GM21381 (cell line): ENCODE measurements at regions not wholly inside any gene's neighbourhood (a gene's known extent, or its start where the extent isn't known, plus 50 kb on each side); places are given as distances from the start of the nearest gene placed in this dataset.
"Not testable (repeated sequence)": the region's sequence is repeated elsewhere in the genome, so short reads cannot be mapped to it uniquely, and the experiment has no call there.

Source experiments
- ATAC-seq: cut with Tn5 transposase; IDR thresholded peaks from one replicate; pipeline ENCODE4 v1.9.1; 2021; ENCODE audit warnings: mild to moderate bottlenecking, moderate library complexity; ENCODE audit not compliant: unreplicated experiment

DNA sequence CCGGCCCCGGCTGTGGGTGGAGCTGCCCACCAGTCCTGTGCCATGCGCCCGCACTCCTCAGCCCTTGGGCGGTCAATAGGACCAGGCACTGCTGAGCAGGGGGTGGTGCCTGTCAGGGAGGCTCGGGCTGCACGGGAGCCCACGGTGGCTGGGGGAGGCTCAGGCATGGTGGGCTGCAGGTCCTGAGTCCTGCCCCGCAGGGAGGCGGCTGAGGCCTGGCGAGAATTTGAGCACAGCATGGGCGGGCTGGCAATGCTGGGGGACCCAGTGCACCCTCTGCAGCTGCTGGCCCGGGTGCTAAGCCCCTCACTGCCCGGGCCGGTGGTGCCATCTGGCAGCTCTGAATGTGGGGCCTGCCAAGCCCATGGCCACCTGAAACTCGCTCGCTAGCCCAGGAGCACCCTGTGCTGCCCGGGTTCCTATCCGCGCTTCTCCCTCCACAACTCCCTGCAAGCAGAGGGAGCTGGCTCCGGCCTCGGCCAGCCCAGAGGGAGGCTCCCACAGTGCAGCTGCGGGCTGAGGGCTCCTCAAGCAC is 1371.1 kb downstream of the FSCB start:
- no peak for ATAC-seq

DNA sequence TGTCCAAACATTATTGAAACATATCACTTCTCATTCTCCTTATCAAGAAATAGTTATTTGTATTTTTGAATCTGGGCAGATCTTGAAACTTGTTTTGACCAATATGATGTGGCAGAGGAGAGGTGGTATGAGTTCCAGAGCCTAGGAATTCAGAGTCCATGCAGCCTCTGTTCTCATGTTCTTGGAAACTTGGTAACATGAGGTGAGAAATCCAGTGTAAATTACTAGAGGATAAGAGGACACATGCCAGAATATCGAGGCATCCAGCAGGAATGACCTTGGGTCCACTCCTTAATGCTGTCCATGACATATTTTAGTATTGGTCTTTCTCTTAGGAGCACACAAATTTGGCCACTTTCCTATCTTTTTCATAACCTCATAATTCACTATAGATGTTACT is 1374.6 kb downstream of the FSCB start:
- no peak for ATAC-seq

GRCh38 chr14:43128429-43128828 is 1378.7 kb downstream of the FSCB start:
- ATAC-seq: not testable (repeated sequence)

DNA sequence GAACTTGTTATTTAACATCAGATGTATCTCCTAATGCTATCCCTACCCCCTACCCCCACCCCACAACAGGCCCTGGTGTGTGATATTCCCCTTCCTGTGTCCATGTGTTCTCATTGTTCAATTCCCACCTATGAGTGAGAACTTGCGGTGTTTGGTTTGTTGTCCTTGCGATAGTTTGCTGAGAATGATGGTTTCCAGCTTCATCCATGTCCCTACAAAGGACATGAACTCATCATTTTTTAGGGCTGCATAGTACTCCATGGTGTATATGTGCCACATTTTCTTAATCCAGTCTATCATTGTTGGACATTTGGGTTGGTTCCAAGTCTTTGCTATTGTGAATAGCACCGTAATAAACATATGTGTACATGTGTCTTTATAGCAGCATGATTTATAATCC is 1379.2 kb downstream of the FSCB start:
- ATAC-seq: not testable (repeated sequence)

DNA sequence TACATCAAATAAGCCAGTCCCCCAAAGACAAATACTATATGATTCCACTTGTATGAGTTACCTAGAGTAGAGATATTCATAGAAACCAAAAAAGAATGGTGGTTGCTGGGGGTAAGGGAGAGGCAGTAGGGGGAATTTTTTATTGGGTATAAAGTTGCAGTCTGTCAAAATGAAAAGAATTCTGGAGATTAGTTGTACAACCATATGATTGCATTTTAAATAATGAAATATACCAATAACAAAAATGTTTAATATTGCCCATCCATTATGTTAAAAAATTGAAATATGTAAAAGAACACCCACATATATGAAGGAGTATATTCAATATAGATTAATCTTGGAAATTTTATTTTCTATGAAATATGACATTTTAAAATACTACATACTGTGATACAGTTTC is 1383.5 kb downstream of the FSCB start:
- ATAC-seq: no peak

- no peak for ATAC-seq
Measured at GRCh38 chr14:43119672-43120071, 1387.4 kb downstream of the FSCB start.

DNA sequence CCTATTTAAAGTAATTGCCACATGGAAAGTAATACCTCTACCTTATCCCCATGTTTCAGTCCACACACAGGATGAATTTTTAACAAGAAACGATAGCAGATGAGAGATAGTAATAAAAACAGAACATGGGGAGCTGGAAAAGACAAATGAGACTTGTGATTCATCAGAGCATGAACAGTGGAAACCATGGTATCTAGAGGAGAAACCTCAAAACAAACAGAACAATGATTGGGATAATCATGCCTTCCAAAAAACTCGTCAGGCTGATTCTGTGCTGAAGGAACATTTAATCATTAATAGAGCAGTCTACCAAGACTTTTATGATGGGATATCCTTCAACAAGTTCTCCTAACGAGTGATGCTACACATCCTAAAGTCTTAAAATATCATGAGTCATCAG is 1390.7 kb downstream of the FSCB start:
- no peak for ATAC-seq

- no peak for ATAC-seq
Measured at GRCh38 chr14:43105305-43105704, 1401.8 kb downstream of the FSCB start.

- no peak for ATAC-seq
Measured at GRCh38 chr14:43090380-43090779, 1416.7 kb downstream of the FSCB start.

- no peak for ATAC-seq
Measured at GRCh38 chr14:43087666-43088065, 1419.4 kb downstream of the FSCB start.

DNA sequence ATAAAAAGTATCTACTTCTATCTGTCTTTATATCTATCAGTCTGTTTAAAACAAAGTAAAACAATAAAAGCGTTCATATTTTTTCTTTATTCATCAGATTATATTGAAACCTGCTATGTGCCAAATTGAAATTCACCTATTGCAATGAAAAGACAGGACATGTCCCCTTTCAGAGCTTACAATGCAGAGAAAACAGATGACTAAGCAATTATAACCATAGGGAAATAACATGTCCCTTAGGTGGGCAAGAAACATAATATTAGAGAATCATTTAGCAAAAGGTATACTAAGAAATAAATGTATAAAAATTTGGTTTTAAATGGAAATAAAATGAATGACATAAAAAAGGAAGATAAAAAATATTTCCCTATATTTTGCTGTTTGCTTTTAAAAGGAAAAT is 1421.3 kb downstream of the FSCB start:
- no peak for ATAC-seq

- not testable (repeated sequence) for ATAC-seq
Measured at GRCh38 chr14:43067372-43067771, 1439.7 kb downstream of the FSCB start.

GRCh38 chr14:43056106-43056505 is 1449.4 kb downstream of the LRFN5 start:
- ATAC-seq: no peak

DNA sequence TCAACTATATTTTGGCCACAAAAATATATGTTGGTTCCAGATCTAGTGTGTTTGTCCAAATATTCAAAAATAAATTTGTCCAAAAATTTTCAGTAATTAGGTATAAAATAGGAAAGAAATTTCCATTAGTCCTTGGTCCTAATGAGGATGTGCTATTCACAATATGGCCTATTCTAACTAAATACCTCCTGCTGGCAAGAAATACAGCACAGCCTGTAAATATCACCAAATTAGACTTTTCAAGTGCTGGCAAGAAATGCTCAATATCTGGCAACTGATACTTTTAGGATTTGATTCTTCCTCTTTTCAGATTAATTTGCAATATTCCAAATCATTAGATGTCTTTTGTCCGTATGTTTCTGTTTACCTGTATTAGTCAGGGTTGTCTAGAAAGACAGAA is 1446.2 kb downstream of the LRFN5 start:
- ATAC-seq: no peak

DNA sequence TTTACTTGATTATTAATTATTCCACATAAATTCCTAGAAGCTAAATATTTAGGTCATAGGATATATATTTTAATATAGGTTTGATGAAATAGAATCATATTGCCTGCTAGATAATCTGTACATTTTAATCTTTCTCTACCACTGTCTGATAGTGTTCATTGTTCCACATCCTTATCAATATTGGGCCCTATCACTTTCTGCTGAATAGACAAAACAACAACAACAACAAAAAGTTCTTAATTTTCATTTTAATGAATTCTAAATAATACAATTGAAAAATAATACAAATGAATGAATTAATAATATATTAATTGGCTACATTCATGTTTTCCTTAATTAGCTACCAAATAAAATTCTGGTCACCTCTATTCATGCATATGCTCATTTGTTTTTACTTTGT is 1437.2 kb downstream of the LRFN5 start:
- no peak for ATAC-seq

DNA sequence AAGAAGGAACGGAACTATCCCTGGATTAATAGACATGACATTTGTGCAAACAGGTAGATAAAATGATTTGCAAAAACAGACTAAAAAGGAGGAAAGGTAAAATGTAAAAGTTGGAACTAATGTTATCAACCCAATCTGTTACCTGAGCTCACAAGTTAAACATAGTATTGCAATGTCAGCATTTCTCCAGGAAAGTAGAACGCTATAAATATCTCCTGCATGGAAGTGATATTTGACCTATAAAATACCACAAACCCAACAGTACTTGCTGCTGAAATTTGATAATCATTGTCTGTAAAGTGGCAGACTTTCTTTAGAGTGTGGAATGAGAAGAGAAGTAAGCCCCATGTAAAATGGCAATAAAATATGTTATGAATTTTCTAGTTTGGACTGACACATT is 1435.7 kb downstream of the LRFN5 start:
- ATAC-seq: no peak

DNA sequence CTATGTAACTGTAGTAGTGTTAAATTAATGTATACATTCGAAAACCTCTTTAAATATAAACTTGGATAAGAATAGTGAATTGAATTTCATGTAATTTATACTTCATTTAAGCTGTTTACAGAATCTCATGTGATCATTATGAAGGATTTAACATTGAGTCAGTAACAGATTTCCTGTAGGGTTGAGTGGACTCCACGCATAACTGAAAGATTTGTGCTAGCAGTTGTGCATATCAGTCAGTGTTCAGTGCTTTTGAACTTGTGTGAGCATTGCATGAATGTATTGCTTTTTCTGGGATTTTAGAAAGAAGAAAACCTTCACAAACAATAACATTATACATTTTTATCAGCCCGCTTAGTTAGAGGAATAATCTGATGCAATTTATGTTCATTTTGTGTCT is 1435.3 kb downstream of the LRFN5 start:
- ATAC-seq: no peak

GRCh38 chr14:43041207-43041606 is 1434.5 kb downstream of the LRFN5 start:
- no peak for ATAC-seq

GRCh38 chr14:43039881-43040280 is 1433.2 kb downstream of the LRFN5 start:
- no peak for ATAC-seq

DNA sequence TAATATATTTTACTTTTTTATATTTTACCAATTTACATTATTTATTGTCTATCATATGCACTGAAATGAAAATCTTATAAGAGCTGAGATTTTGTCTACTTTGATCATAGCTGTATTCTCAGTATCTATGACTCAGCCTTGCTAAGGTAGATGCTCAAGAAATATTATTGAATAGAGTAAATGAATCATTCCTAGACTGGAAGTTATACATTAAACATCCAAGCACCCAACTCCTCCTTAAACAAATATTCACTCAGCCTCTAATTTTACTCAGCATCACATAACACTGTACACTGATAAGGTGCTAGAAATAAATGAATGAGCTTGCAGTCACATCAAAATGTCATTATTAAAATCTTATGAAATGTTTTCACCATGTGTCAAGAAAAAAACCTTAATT is 1424.9 kb downstream of the LRFN5 start:
- ATAC-seq: no peak

DNA sequence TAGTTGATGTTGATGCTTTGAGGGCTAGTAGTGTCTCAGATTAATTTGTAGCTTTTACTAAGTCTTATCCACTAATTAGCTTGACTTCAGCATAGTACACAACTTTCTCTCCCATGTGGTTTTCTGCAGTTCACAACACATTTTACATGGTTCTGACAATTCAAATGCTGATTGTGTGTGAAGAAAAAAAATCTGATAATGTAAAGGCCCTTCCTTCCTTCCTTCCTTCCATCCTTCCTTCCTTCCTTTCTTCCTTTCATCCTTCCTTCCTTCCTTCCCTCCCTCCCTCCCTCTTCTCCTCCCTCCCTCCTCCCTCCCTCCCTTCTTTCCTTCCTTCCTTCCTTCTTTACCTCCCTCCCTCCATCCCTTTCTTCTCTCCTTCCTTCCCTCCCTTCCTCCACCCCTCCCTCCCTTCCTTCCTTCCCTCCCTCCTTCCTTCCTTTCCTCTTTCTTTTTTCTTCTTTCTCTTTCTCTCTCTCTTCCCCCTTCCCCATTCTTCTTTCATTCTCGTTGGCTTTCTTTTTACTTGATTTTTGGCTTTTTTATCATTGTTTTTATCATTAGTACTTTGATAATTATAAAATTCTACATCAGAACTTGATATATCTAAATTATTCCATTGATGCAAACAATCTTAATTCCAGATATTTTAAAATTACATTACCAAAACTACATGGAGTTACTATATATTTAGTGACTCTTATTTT is 1415.6 kb downstream of the LRFN5 start:
- no peak for ATAC-seq

DNA sequence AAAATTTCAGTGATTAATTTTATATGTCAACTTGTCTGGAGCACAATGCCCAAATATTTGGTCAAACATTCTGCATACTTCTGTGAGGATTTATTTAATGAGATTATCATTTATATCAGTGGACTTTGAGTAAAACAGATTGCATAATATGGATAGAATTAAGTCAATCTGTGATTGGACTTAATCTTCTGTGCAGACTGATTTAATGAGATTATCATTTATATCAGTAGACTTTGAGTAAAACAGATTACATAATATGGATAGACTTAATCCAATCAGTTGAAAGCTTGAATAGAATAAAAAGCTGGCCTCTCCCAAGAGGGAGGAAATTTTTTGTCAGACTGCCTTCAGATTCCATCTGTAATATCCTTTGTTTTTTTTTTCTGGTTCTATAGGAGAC is 1413.2 kb downstream of the LRFN5 start:
- ATAC-seq: no peak

GRCh38 chr14:43014338-43014737 is 1407.7 kb downstream of the LRFN5 start:
- no peak for ATAC-seq
